ENCODE measurements at regions not wholly inside any gene's neighbourhood (a gene's known extent, or its start where the extent isn't known, plus 50 kb on each side); places are given as distances from the start of the nearest gene placed in this dataset.
A peak's percentile ranks its signal among the peaks of the same experiment; 100 is the strongest.

DNA sequence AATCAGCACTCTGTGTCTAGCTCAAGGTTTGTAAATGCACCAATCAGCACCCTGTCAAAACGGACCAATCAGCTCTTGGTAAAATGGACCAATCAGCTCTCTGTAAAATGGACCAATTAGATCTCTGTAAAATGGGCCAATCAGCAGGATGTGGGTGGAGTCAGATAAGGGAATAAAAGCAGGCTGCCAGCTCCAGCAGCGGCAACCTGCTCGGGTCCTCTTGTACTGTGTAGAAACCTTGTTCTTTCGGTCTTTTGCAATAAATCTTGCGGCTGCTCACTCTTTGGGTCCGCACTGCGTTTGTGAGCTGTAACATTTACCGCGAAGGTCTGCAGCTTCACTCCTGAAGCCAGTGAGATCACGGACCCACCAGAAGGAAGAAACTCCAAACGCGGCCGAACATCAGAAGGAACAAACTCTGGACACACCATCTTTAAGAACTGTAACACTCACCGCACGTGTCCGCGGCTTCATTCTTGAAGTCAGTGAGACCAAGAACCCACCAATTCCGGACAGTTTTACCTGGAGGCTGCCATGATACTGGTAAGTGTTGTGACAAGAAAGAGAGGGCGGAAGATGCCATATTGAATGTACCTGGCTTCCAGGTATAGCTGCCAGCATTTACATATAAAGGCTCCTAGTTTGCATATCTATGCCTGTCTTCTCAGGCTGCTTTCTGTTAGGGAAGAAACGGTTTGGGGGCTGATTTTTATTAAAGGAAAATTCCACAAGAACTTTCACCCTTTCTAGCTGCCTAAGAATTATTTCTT, 758.5 kb upstream of the CTNND2 start:
- H3K56ac ChIP-seq (replicated peaks; ENCODE audit: insufficient read length, low read depth, low read length), result no peak overlapping the region
- H4K91ac ChIP-seq (replicated peaks; ENCODE audit: insufficient read length, low read length), result no peak overlapping the region
- H3K79me2 ChIP-seq (ENCODE audit: control insufficient read depth in 1 of 2, insufficient read depth in 2 of 2, low read length in 2 of 2), result peaks cover 3 to 92% of the 10 kb centered on the region in 2 experiments; a peak in 3 of 4 replicates
- peaks cover 2% of the 10 kb centered on the region; the same call in 1 of the 2 replicates for H3K79me1 ChIP-seq (ENCODE audit: low read depth, low read length)
- ChIA-PET POLR2A (ENCODE audit: partially characterized antibody) (interaction anchor here (0.6 to 5.9 kb wide), 25 partner anchors 7 to 713 kb away, joined by 3 to 37 read pairs (median 4); no protein-coding TSS in a partner anchor), CTCF (ENCODE audit: partially characterized antibody) (interaction anchor here (0.7 to 2.5 kb wide), 2 partner anchors 9 to 816 kb away, joined by 3 to 8 read pairs; no protein-coding TSS in a partner anchor)
- H2AK5ac ChIP-seq (ENCODE audit: low read depth, low read length), result no peak overlapping the region
- H2AFZ ChIP-seq (ENCODE audit: low read length), result no peak overlapping the region
- H3K9me3 ChIP-seq (ENCODE audit: insufficient read depth in 2 of 2, low read depth in 1 of 2, low read length in 1 of 2), result peaks cover 0 to 8% of the 10 kb centered on the region in 2 experiments; a peak in 2 of 4 replicates
- no peak overlapping the region for H3K23ac ChIP-seq (ENCODE audit: insufficient read length)
- no peak overlapping the region for H2BK20ac ChIP-seq (ENCODE audit: low read length)
- peak overlapping the region; percentile 24 for H3K18ac ChIP-seq (ENCODE audit: extremely low read depth, low read length)
- peaks cover 7 to 11% of the 10 kb centered on the region in 2 experiments for H4K20me1 ChIP-seq (replicated peaks in 1 of 2; ENCODE audit: control insufficient read depth in 1 of 2, insufficient read depth in 2 of 2, low read length in 2 of 2)
- peaks cover 10 to 73% (median 45%) of the 10 kb centered on the region in 4 experiments for H3K36me3 ChIP-seq (ENCODE audit: control insufficient read depth in 2 of 4, insufficient read depth in 4 of 4, low read length in 3 of 4)
- H4K8ac ChIP-seq (ENCODE audit: extremely low read depth, insufficient read depth, low read length), result no peak overlapping the region
- H2BK120ac ChIP-seq (replicated peaks; ENCODE audit: low read depth, low read length), result no peak overlapping the region
- WGBS, 2 experiments (ENCODE audit: extremely low coverage in 1 of 2, insufficient coverage in 1 of 2, insufficient read length in 1 of 2, insufficient replicate concordance in 2 of 2, low coverage in 1 of 2, low lambda C conversion rate in 2 of 2, missing lambda C conversion rate in 1 of 2), result 84% methylated on average over 20 of the region's 20 CpGs; no CpG with 5 or more reads in 1 of the 2 experiments
- no peak overlapping the region for H2BK15ac ChIP-seq (ENCODE audit: low read length)
- H4K5ac ChIP-seq (ENCODE audit: insufficient read length, low read depth, low read length), result peak overlapping the region; percentile 54
- H3K4me1 ChIP-seq (replicated peaks in 1 of 4; ENCODE audit: control insufficient read depth in 3 of 4, insufficient read depth in 4 of 4, low read length in 3 of 4), result peaks cover 2 to 16% (median 6%) of the 10 kb centered on the region in 4 experiments
- FAIRE-seq (peak; percentile 32), DNase-seq (ENCODE audit: low read depth in 1 of 2, low spot score in 2 of 2) (no peak)
- peak overlapping the region; percentile 80; the same call in 1 of the 2 replicates for H2BK5ac ChIP-seq (ENCODE audit: low read depth, low read length)
- H3K4ac ChIP-seq (replicated peaks; ENCODE audit: insufficient read length, low read depth, low read length), result no peak overlapping the region
- no peak overlapping the region for H3K27ac ChIP-seq (ENCODE audit: low read depth, low read length)
- no peaks in the 10 kb centered on the region for H3K27me3 ChIP-seq (replicated peaks in 1 of 4; ENCODE audit: control insufficient read depth in 3 of 4, extremely low read depth in 1 of 4, insufficient read depth in 3 of 4, low read length in 3 of 4)
- no peaks in the 10 kb centered on the region; the same call in 1 of the 2 replicates for H3K23me2 ChIP-seq (ENCODE audit: low read depth, low read length)
- H3K14ac ChIP-seq (ENCODE audit: insufficient read length), result no peak overlapping the region
- H2BK12ac ChIP-seq (ENCODE audit: low read depth, low read length), result no peak overlapping the region
- H3K9ac ChIP-seq (replicated peaks in 1 of 4; ENCODE audit: extremely low read depth in 1 of 4, low read depth in 3 of 4, low read length in 3 of 4), result no peak overlapping the region
- peak overlapping the region; percentile 60 for H3K4me2 ChIP-seq (ENCODE audit: insufficient read depth in 1 of 2, low read depth in 2 of 2, low read length in 2 of 2)
- peak overlapping the region; percentile 26 to 61 (median 43) for H3K4me3 ChIP-seq (ENCODE audit: extremely low read depth in 1 of 4, insufficient read depth in 2 of 4, low read depth in 3 of 4, low read length in 4 of 4)
- 0 out of 2 replicates have a peak, but pooled peaks have one; percentile 25 for TF ChIP-seq PHF8 (conservative IDR thresholded peaks at IDR 0.05; ENCODE audit: low read depth, low read length)
- peak; percentile 70 for TF ChIP-seq POLR2AphosphoS5 (IDR thresholded peaks at IDR 0.05; ENCODE audit: low read depth, low read length)
- TF ChIP-seq TBP (IDR thresholded peaks at IDR 0.05; ENCODE audit: low read depth, low read length), result peak; percentile 80
- TF ChIP-seq RNF2 (IDR thresholded peaks at IDR 0.05; ENCODE audit: borderline replicate concordance, low read depth, low read length, missing control alignments, poor library complexity, severe bottlenecking), result no peak
- TF ChIP-seq TAF1 (IDR thresholded peaks at IDR 0.05; ENCODE audit: low read depth, low read length), result peak; percentile 65
- peak; percentile 69 to 70 for TF ChIP-seq POLR2A (IDR thresholded peaks at IDR 0.05; ENCODE audit: control extremely low read depth in 1 of 2, low read depth in 2 of 2, low read length in 2 of 2)
- TF ChIP-seq GTF2F1 (IDR thresholded peaks at IDR 0.05; ENCODE audit: borderline replicate concordance, low read depth, low read length), result 0 out of 2 replicates have a peak, but pooled peaks have one; percentile 8
- peak; percentile 68 for TF ChIP-seq TAF7 (optimal IDR thresholded peaks at IDR 0.05; ENCODE audit: borderline replicate concordance, low read depth, low read length)
- TF ChIP-seq, protein P1, sequence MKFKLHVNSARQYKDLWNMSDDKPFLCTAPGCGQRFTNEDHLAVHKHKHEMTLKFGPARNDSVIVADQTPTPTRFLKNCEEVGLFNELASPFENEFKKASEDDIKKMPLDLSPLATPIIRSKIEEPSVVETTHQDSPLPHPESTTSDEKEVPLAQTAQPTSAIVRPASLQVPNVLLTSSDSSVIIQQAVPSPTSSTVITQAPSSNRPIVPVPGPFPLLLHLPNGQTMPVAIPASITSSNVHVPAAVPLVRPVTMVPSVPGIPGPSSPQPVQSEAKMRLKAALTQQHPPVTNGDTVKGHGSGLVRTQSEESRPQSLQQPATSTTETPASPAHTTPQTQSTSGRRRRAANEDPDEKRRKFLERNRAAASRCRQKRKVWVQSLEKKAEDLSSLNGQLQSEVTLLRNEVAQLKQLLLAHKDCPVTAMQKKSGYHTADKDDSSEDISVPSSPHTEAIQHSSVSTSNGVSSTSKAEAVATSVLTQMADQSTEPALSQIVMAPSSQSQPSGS (IDR thresholded peaks at IDR 0.05; ENCODE audit: low read length), result no peak
- TF ChIP-seq SP1 (IDR thresholded peaks at IDR 0.05; ENCODE audit: low read depth, low read length), result peak; percentile 40; the same call in 1 of the 2 replicates

All from H1 (cell line).